GM10248 (cell line): ENCODE measurements at regions not wholly inside any gene's neighbourhood (a gene's known extent, or its start where the extent isn't known, plus 50 kb on each side); places are given as distances from the start of the nearest gene placed in this dataset.
"Not testable (repeated sequence)": the region's sequence is repeated elsewhere in the genome, so short reads cannot be mapped to it uniquely, and the experiment has no call there.

ENCODE experiments used
- CTCF ChIA-PET: fragments of 300-600 bp; sonication (Branson Sonifier 250); formaldehyde crosslinking; extraction: SDS; loops from one replicate; lab custom pipeline; 2021; ENCODE audit warnings: antibody characterized with exemption; lab: Yijun Ruan, JAX
- POLR2A ChIA-PET: fragments of 350-650 bp; sonication (Branson Sonifier 250); formaldehyde crosslinking; extraction: SDS; loops from one replicate; lab custom pipeline; 2020; ENCODE audit warnings: antibody characterized with exemption; lab: Yijun Ruan, JAX
- DNase-seq: peaks from one replicate; pipeline ENCODE4 v3.0.0; 2012; ENCODE audit errors: extremely low spot score
- CTCF ChIP-seq: IDR thresholded peaks from 2 replicates; pipeline ENCODE4 v1.5.1; 2012; ENCODE audit warnings: mild to moderate bottlenecking, low read depth; ENCODE audit errors: extremely low read depth, missing control alignments, control extremely low read depth

- no peak for DNase-seq
- ChIA-PET CTCF (no interaction called here), POLR2A (no interaction called here)
- no peak for TF ChIP-seq CTCF
These were observed 88.2 kb upstream of the GPR50 start for GRCh38 chrX:151088221-151088620.

- POLR2A ChIA-PET: no interaction called here
- TF ChIP-seq CTCF: no peak
- DNase-seq: no peak
- CTCF ChIA-PET: no interaction called here
These were observed 77.4 kb upstream of the GPR50 start for GRCh38 chrX:151099001-151099400.

- CTCF ChIA-PET: no interaction called here
- no peak for TF ChIP-seq CTCF
- no peak for DNase-seq
- POLR2A ChIA-PET: no interaction called here
These were observed 75.6 kb upstream of the GPR50 start for GRCh38 chrX:151100799-151101198.

GRCh38 chrX:151113200-151113599 is 63.2 kb upstream of the GPR50 start:
- CTCF ChIA-PET, POLR2A ChIA-PET, DNase-seq: not testable (repeated sequence)
